ENCODE measurements at regions not wholly inside any gene's neighbourhood (a gene's known extent, or its start where the extent isn't known, plus 50 kb on each side); places are given as distances from the start of the nearest gene placed in this dataset.

DNA sequence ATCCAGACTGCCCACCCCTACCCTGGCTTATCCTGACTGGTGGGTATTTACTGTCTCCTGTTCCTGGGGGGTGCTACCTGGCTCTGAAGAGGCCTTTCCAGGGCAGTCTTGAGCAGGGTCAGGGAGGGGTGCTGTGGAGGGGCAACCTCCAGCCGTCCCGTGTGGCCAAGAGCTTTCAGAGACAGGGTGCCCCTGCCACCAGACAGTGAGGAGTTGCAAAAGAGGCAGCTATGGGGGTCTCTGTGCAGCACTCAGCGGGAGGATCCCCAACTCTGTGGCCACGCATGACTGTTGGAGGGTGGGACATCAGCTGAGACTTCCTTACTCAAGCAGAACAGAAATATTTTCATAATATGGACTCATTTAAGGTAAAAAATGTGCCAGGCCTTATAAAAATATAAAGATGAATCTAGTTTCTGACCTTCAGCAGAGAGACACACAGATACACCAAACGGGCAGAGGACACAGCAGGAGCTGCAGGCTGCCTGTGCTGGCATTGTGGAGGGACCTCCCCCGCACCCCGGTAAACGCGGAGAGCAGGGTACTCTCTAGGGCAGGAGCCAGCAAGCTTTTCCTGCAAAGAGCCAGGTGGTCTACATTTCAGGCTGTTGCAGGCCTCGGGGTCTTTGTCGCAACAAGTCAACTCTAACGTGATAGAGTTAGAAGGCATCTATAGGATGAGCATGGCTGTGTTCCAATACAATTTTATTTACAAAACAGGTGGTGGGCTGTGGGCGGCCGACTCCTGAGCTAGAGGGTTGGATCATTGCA, 252.6 kb downstream of the RHOU start:
- Histone ChIP-seq H3K27me3 (no peaks in the 10 kb centered on the region), H3K9me3 (no peaks in the 10 kb centered on the region), H3K36me3 (no peaks in the 10 kb centered on the region), H3K27ac (no peak overlapping the region), H3K4me1 (peaks cover 0 to 55% (median 12%) of the 10 kb centered on the region in 3 donors), H3K4me3 (no peak overlapping the region)
- no peak for TF ChIP-seq CTCF (IDR thresholded peaks at IDR 0.05)
- TF ChIP-seq EP300 (IDR thresholded peaks at IDR 0.05), result no peak
- TF ChIP-seq POLR2AphosphoS5 (IDR thresholded peaks at IDR 0.05), result no peak
- TF ChIP-seq POLR2A (IDR thresholded peaks at IDR 0.05), result no peak
- no peak for ATAC-seq
- WGBS, 2 donors (ENCODE audit: low coverage in 1 of 2), result 72 to 84% methylated on average over 6 to 9 of the region's 14 CpGs

DNA sequence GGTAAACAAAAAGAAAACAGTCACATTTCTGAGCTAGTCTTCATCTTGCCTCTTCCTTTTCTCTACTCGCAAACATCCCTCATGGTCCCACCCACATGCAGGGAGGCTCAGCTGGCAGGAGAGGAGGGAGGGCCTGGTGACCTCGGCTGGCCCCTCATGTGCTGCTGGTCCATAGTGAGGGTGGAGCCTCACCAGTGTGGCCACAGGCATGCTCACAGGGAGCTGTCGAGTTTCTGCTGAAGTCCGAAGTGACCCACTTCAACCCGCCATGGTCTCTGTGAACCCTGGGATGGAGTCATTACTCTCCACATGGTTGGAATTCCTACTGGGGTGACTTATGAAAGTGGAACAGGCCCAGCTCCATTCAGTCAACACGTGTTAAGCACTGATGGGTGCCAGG, 253.4 kb downstream of the RHOU start:
- 50 to 75% methylated on average over 1 to 2 of the region's 6 CpGs for WGBS, 2 donors (ENCODE audit: low coverage in 1 of 2)
- no peak for ATAC-seq
- Histone ChIP-seq H3K4me3 (no peak overlapping the region), H3K27ac (no peak overlapping the region), H3K4me1 (peaks cover 0 to 55% (median 12%) of the 10 kb centered on the region in 3 donors), H3K36me3 (no peaks in the 10 kb centered on the region), H3K27me3 (no peaks in the 10 kb centered on the region), H3K9me3 (no peaks in the 10 kb centered on the region)
- TF ChIP-seq POLR2A (IDR thresholded peaks at IDR 0.05) (no peak), CTCF (IDR thresholded peaks at IDR 0.05) (no peak), POLR2AphosphoS5 (IDR thresholded peaks at IDR 0.05) (no peak), EP300 (IDR thresholded peaks at IDR 0.05) (no peak)

DNA sequence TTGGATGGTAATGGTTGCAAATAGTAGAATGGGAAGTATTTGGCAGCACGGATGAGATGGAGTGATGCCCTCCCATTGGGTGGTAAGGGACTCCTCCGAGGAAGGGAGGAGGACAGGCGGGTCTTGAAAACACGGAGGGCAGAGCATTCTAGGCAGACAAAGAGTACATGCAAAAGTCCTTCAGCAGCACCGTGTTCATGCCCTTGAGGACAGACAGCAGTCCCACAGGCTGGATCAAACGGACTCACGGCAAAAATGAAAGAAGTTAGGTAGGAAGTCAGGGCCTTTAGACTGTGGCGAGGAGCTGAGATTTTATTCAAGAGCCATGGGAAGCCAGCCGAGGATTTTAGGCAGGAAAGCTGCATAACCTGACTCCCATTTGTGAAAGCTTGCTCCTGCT, 253.9 kb downstream of the RHOU start:
- no peak for TF ChIP-seq EP300 (IDR thresholded peaks at IDR 0.05)
- no peak for TF ChIP-seq CTCF (IDR thresholded peaks at IDR 0.05)
- TF ChIP-seq POLR2AphosphoS5 (IDR thresholded peaks at IDR 0.05), result no peak
- TF ChIP-seq POLR2A (IDR thresholded peaks at IDR 0.05), result no peak
- peak overlapping the region in 1 of 4 donors; percentile 64 for H3K27ac ChIP-seq
- WGBS, 2 donors (ENCODE audit: low coverage in 1 of 2), result 94% methylated on average over 7 of the region's 9 CpGs; no CpG with 5 or more reads in 1 of the 2 donors
- ATAC-seq, result no peak
- no peaks in the 10 kb centered on the region for H3K36me3 ChIP-seq
- peaks cover 0 to 55% (median 12%) of the 10 kb centered on the region in 3 donors for H3K4me1 ChIP-seq
- no peaks in the 10 kb centered on the region for H3K9me3 ChIP-seq
- H3K27me3 ChIP-seq, result no peaks in the 10 kb centered on the region
- H3K4me3 ChIP-seq, result no peak overlapping the region

GRCh38 chr1:228989676-228989991, 254.4 kb downstream of the RHOU start:
- Histone ChIP-seq H3K9me3 (no peaks in the 10 kb centered on the region), H3K36me3 (no peaks in the 10 kb centered on the region), H3K4me1 (peaks cover 0 to 55% (median 12%) of the 10 kb centered on the region in 3 donors), H3K4me3 (no peak overlapping the region), H3K27me3 (no peaks in the 10 kb centered on the region), H3K27ac (peak overlapping the region in 3 of 4 donors; percentile 46 to 65 (median 64))
- 100% methylated on average over 2 to 4 of the region's 5 CpGs for WGBS, 2 donors (ENCODE audit: low coverage in 1 of 2)
- TF ChIP-seq CTCF (IDR thresholded peaks at IDR 0.05), result no peak
- TF ChIP-seq POLR2A (IDR thresholded peaks at IDR 0.05), result no peak
- TF ChIP-seq POLR2AphosphoS5 (IDR thresholded peaks at IDR 0.05), result no peak
- TF ChIP-seq EP300 (IDR thresholded peaks at IDR 0.05), result no peak
- ATAC-seq, result no peak
